Glomerular visceral epithelial cell (primary cell): ENCODE measurements at regions not wholly inside any gene's neighbourhood (a gene's known extent, or its start where the extent isn't known, plus 50 kb on each side); places are given as distances from the start of the nearest gene placed in this dataset.

Experiments used
- DNase-seq: peaks from one replicate; pipeline ENCODE4 v3.0.0-alpha.2; 2016; ENCODE audit errors: extremely low spot score

GRCh38 chr5:74124826-74125225 is 498.8 kb downstream of the ARHGEF28 start:
- DNase-seq, result no peak

- DNase-seq, result no peak
These were observed 497.9 kb downstream of the ARHGEF28 start for GRCh38 chr5:74123929-74124328.

GRCh38 chr5:74122979-74123590 is 497.1 kb downstream of the ARHGEF28 start:
- DNase-seq, result peak; percentile 13

GRCh38 chr5:74122175-74122574 is 496.2 kb downstream of the ARHGEF28 start:
- no peak for DNase-seq

- no peak for DNase-seq
These were observed 494.6 kb downstream of the ARHGEF28 start for GRCh38 chr5:74120585-74120984.

- no peak for DNase-seq
These were observed 492.1 kb downstream of the ARHGEF28 start for GRCh38 chr5:74118071-74118470.

- no peak for DNase-seq
These were observed 491.0 kb downstream of the ARHGEF28 start for GRCh38 chr5:74116984-74117383.

- no peak for DNase-seq
These were observed 490.3 kb downstream of the ARHGEF28 start for GRCh38 chr5:74116266-74116665.

GRCh38 chr5:74113927-74114326 is 487.9 kb downstream of the ARHGEF28 start:
- DNase-seq, result no peak

GRCh38 chr5:74113196-74113540 is 487.2 kb downstream of the ARHGEF28 start:
- DNase-seq, result no peak

- no peak for DNase-seq
These were observed 486.6 kb downstream of the ARHGEF28 start for GRCh38 chr5:74112372-74113195.

GRCh38 chr5:74111764-74112163 is 485.8 kb downstream of the ARHGEF28 start:
- DNase-seq, result no peak

GRCh38 chr5:74109344-74109743 is 483.3 kb downstream of the ARHGEF28 start:
- DNase-seq, result no peak

GRCh38 chr5:74107899-74108298 is 481.9 kb downstream of the ARHGEF28 start:
- DNase-seq, result no peak

- DNase-seq, result no peak
These were observed 479.3 kb downstream of the ARHGEF28 start for GRCh38 chr5:74105126-74105780.

- no peak for DNase-seq
These were observed 477.4 kb downstream of the ARHGEF28 start for GRCh38 chr5:74103131-74104023.

- no peak for DNase-seq
These were observed 474.3 kb downstream of the ARHGEF28 start for GRCh38 chr5:74100268-74100665.

GRCh38 chr5:74099538-74100267 is 473.7 kb downstream of the ARHGEF28 start:
- no peak for DNase-seq

- no peak for DNase-seq
These were observed 472.9 kb downstream of the ARHGEF28 start for GRCh38 chr5:74098941-74099340.

- DNase-seq, result no peak
These were observed 472.5 kb downstream of the ARHGEF28 start for GRCh38 chr5:74098456-74098855.

- DNase-seq, result no peak
These were observed 470.3 kb downstream of the ARHGEF28 start for GRCh38 chr5:74096325-74096724.
